NCI-H2081 treated with DMSO at 0.1 percent for 48 hours (cell line): ENCODE measurements at regions not wholly inside any gene's neighbourhood (a gene's known extent, or its start where the extent isn't known, plus 50 kb on each side); places are given as distances from the start of the nearest gene placed in this dataset.
A peak's percentile ranks its signal among the peaks of the same experiment; 100 is the strongest.
"Not testable (repeated sequence)": the region's sequence is repeated elsewhere in the genome, so short reads cannot be mapped to it uniquely, and the experiment has no call there.

Experiments used
- DNase-seq: peaks from one replicate; lab custom pipeline; 2025; lab: John Stamatoyannopoulos, UW

- no peak for DNase-seq
Observed at GRCh38 chr3:95629802-95630201, 1184.6 kb upstream of the EPHA6 start.

DNA sequence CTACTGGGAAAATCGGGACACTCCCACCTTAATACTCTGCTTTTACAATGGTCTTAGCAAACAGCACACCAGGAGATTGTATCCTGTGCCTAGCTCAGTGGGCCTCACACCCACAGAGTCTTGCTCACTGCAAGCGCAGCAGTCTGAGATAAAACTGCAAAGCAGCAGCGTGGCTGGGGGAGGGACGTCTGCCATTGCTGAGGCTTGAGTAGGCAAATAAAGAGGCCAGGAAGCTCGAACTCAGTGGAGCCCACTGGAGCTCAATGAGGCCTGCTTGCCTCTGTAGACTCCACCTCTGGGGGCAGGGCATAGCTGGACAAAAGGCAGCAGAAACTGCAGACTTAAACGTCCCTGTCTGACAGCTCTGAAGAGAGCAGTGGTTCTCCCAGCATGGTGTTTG, 1169.1 kb upstream of the EPHA6 start:
- DNase-seq, result no peak

DNA sequence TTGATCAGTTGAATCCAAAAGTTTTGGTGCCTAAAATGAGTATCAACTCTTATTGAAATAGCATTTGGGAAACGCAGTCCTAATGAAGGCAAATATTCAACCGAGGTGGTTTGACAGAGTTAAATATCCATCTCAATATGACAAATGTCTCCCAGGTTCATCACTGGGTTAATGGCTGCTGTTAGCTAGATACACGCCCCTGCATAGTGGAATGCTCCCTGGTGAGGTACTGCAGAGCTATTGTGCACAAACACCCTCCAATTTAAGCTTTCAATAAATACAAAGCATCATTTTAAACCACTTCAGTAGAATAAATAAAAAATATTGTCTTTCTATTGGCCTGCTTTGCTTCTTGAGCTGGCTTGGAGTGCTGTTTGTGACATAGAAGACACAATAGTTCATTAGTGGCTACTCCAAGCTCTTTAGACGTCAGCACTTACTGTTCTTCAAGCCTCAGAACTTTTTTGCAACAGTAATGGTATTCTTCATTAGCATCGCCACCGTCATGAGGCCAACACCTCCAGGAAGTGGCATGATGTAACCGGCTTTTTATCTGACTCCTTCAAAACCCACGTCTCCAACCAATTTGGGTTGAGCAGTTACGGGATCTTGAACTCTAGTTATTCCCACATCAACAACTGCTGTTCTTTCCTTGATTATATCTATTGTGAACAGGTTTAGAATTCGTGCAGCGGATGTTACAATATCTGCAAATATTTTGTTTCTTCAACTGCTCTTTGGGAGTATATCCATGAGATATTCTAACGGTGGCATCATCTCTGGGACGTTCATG, 1159.6 kb upstream of the EPHA6 start:
- no peak for DNase-seq

- no peak for DNase-seq
Observed at GRCh38 chr3:95655363-95655986, 1158.9 kb upstream of the EPHA6 start.

DNA sequence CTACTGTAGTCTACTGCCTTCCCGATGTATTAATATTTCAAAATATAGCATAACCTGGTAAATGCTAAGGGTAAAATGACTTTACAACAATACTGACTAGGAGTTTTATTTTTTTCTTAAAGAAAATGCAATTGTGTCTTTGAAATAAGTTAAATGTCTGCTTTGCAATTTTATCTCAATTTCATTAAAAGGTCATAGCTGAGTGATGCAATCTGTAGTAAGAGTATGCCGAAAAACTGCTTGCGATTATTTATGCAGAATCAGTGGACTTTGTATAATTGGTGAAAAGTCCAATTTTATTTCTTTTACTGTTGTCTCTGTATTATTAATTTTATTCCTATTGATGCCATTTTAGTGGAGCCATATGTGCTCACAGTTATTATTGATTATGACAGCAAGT, 1143.6 kb upstream of the EPHA6 start:
- DNase-seq, result no peak

- no peak for DNase-seq
Observed at GRCh38 chr3:95673215-95673614, 1141.2 kb upstream of the EPHA6 start.

GRCh38 chr3:95705786-95706418, 1108.5 kb upstream of the EPHA6 start:
- no peak for DNase-seq

DNA sequence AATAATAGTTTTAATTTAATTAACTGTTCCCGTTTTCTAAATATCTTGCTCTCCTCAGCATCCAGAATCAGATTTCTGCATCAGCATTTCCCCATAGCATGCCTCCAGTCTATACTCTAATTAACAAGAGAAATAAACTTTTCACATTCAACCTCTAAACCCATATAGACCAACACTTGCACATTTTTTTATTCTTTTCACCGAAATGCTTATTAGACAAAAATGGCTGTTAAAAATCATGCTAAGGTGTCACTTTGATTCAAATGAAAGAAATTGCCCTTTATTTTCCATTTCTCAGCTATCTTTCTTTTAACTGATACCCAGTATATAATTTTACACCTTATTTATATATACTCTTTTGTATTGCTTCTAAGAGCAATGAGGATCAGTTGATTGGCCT, 1107.1 kb upstream of the EPHA6 start:
- no peak for DNase-seq

DNA sequence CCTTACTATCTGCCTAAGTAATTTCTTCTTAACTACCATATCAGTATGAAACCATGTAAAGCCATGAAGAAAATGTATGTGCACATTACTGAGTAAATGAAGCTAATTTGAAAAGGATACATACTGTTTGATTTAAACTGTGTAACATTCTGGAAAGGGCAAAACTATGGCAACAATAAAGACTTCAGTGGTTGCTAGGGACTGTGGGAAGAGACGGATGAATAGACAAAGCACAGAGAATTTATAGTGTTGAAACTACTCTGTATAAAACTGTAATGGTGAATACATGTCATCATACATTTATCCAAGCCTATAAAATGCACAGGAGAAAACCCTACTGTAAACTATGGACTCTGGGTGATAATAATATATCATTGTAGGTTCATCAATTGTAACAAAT, 1103.7 kb upstream of the EPHA6 start:
- DNase-seq, result no peak

- no peak for DNase-seq
Observed at GRCh38 chr3:95711789-95712188, 1102.6 kb upstream of the EPHA6 start.

DNA sequence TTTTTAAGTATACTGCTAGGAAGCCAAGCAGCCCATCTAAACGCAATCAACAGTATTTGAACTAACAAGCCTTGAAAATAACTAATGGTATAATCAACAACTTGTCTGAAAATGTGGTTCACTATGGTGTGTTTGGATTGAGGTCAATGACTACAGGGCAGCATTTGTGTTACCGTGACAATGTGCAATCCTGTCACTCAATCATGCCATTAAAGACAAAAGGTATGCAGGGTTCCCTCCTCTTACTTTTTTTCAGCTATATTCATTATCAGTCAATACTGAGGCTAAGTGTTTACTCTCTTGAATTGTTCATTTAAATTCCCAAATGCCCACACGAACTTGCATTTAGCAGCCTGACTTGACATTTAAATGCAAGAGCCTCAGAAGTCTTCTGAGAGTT, 1099.3 kb upstream of the EPHA6 start:
- no peak for DNase-seq

GRCh38 chr3:95717048-95717447, 1097.3 kb upstream of the EPHA6 start:
- DNase-seq, result no peak

DNA sequence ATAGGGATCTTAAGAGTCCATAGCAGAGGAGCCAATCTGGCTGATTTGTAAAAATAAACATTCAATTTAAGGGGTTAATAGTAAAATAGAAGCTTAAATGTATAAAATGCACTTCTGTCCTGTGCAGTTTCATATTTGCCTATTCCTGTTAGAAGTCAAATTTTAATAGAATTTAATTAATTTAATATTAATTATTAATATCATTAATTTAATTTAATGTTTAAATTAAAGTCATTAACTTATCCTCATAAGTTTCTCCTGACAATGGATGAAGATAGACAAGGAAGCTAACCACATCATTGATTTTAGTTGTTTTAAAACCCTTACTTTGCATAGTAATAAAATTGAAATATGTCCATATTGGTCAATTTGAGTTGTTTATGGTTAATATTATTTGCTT, 1096.2 kb upstream of the EPHA6 start:
- DNase-seq, result no peak

GRCh38 chr3:95719481-95719880, 1094.9 kb upstream of the EPHA6 start:
- no peak for DNase-seq

GRCh38 chr3:95721938-95722337, 1092.5 kb upstream of the EPHA6 start:
- DNase-seq, result no peak

DNA sequence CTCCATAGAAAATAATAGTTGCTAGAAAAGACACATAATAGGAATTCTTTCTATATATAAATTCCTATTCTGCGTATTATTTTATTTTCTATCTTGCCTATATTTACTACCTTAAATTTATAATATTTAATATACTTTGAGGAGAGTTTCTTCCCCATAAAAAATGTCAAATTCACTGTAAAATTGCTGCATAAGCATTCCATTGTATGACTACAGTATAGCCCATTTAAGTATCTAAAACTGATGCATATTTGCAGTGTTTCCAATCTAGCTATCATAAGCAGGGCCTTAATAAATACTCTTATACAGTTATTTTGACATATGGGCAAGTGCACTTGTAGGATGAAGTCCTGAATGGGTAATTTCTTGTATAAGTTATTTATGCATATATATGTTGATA, 1088.6 kb upstream of the EPHA6 start:
- DNase-seq, result no peak

DNA sequence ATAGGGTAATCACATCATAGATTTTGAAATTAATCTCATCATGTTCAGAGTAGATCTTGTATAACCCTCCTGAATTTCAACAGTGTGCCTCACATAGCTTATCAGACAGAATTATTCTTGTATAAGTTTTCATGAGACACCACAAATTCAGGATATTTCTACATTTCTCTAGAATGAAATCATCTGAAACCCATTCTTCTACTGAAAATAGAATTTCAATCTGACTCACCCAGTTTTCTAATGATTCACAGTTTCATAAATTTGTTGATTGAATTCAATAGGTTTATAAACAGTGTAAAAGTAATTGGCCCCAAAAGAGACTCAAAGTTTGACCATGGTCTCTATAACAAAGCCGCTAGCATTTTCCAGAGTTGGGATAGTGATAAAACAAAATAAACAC, 1082.6 kb upstream of the EPHA6 start:
- DNase-seq, result no peak

DNA sequence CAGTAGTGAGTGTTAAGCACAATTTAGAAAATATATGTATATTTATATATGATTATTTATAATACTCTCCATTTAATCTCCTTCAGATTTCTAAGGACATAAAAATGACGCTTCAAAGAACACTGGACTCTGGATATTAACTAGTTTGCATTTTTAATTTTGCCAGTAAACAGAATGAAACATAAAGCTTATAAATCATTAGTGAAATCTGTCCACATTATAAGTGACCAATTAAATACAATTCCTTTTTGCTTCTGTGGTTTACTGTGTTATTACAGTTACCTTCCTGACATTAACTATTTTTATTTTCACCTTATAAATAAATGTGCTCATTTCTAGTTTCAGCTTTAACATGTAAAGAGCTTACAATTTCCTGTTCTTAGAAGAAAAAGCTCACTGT, 1081.1 kb upstream of the EPHA6 start:
- no peak for DNase-seq

GRCh38 chr3:95738045-95738444, 1076.3 kb upstream of the EPHA6 start:
- no peak for DNase-seq

GRCh38 chr3:95744896-95745295, 1069.5 kb upstream of the EPHA6 start:
- DNase-seq, result not testable (repeated sequence)

DNA sequence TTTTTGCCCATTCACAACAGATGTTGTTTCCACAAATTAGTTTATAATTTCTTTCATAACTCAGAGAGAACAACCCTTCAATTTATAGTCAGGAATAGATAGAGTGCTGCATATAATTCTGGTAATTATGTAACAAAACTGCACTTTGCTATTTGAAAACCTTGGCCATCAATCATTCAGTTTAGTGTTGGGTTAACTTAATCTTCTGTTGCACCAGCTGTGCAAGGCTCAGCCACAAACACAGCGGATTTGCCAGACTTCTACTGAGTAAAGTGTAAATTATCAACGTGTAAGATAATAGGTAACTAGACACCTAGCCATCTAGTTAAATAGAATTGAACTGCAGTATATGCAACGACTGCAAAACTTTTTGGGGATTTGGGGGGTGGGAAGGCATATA, 1064.3 kb upstream of the EPHA6 start:
- peak; percentile 60 for DNase-seq

GRCh38 chr3:95751509-95751908, 1062.9 kb upstream of the EPHA6 start:
- DNase-seq, result no peak

- no peak for DNase-seq
Observed at GRCh38 chr3:95752199-95752598, 1062.2 kb upstream of the EPHA6 start.
